ENCODE measurements at regions not wholly inside any gene's neighbourhood (a gene's known extent, or its start where the extent isn't known, plus 50 kb on each side); places are given as distances from the start of the nearest gene placed in this dataset.

GRCh38 chr4:16329797-16330134 lies 103.5 kb upstream of the TAPT1 start:
- Histone ChIP-seq H3K4me2 (no peak overlapping the region), H2AFZ (ENCODE audit: low read depth) (no peak overlapping the region), H3K4me3 (ENCODE audit: low read depth in 2 of 2, low read length in 1 of 2) (no peak overlapping the region), H3K9ac (no peak overlapping the region), H4K20me1 (ENCODE audit: insufficient read depth) (no peaks in the 10 kb centered on the region), H3K4me1 (ENCODE audit: control insufficient read depth in 1 of 2, insufficient read depth in 2 of 2, low read depth in 1 of 2, low read length in 1 of 2) (no peaks in the 10 kb centered on the region), H3K79me2 (ENCODE audit: insufficient read depth) (no peaks in the 10 kb centered on the region), H3K27ac (ENCODE audit: low read depth in 2 of 2, low read length in 1 of 2) (no peak overlapping the region), H3F3A (replicated peaks; ENCODE audit: insufficient read depth) (no peaks in the 10 kb centered on the region), H3K36me3 (replicated peaks in 1 of 2; ENCODE audit: control insufficient read depth in 1 of 2, insufficient read depth in 2 of 2, low read length in 1 of 2) (no peaks in the 10 kb centered on the region), H3K27me3 (ENCODE audit: insufficient read depth) (no peaks in the 10 kb centered on the region), H3K9me3 (no peaks in the 10 kb centered on the region), H3K9me2 (no peaks in the 10 kb centered on the region)
- no peak for DNase-seq
- ChIA-PET CTCF (interaction anchor here (1.2 to 1.4 kb wide), 2 partner anchors 18 to 37 kb away, joined by 4 to 5 read pairs; no protein-coding TSS in a partner anchor), POLR2A (no interaction called here)
- WGBS (ENCODE audit: low lambda C conversion rate) = 24% methylated on average over 1 of the region's 1 CpG
- TF ChIP-seq CHD2 (IDR thresholded peaks at IDR 0.05; ENCODE audit: low read length, partially characterized antibody) (no peak), MXI1 (IDR thresholded peaks at IDR 0.05; ENCODE audit: low read depth, low read length) (no peak), FOXJ3 (CRISPR knock-in tag; IDR thresholded peaks at IDR 0.05) (no peak), EZH2phosphoT487 (IDR thresholded peaks at IDR 0.05; ENCODE audit: borderline replicate concordance, low read depth) (no peak), POLR2AphosphoS5 (IDR thresholded peaks at IDR 0.05; ENCODE audit: low read depth, low read length) (no peak), REST (IDR thresholded peaks at IDR 0.05; ENCODE audit: low read depth, low read length) (no peak), NFIC (IDR thresholded peaks at IDR 0.05; ENCODE audit: borderline replicate concordance) (no peak), PBX3 (IDR thresholded peaks at IDR 0.05) (no peak), FOSL2 (IDR thresholded peaks at IDR 0.05; ENCODE audit: borderline replicate concordance, low read depth) (no peak), RXRA (IDR thresholded peaks at IDR 0.05; ENCODE audit: borderline replicate concordance, low read depth) (no peak), RFX5 (IDR thresholded peaks at IDR 0.05; ENCODE audit: low read length) (no peak), ZBTB33 (IDR thresholded peaks at IDR 0.05; ENCODE audit: borderline replicate concordance, low read depth) (no peak), MEF2A (IDR thresholded peaks at IDR 0.05; ENCODE audit: borderline replicate concordance, low read depth) (no peak), MAX (IDR thresholded peaks at IDR 0.05; ENCODE audit: low read depth) (no peak), TCF12 (IDR thresholded peaks at IDR 0.05) (no peak)

Data from SK-N-SH (cell line).